ENCODE measurements at regions not wholly inside any gene's neighbourhood (a gene's known extent, or its start where the extent isn't known, plus 50 kb on each side); places are given as distances from the start of the nearest gene placed in this dataset.

- Histone ChIP-seq H4K8ac (ENCODE audit: low read depth, low read length) (no peak overlapping the region), H3K79me1 (ENCODE audit: low read length) (no peaks in the 10 kb centered on the region), H3K79me2 (ENCODE audit: control insufficient read depth, insufficient read depth, low read length, poor library complexity) (no peaks in the 10 kb centered on the region), H2AFZ (ENCODE audit: insufficient read depth, low read length, poor library complexity) (no peak overlapping the region), H2BK120ac (ENCODE audit: insufficient read depth, low read length, poor library complexity) (no peak overlapping the region), H3K9ac (ENCODE audit: low read length) (no peak overlapping the region), H3K4me3 (ENCODE audit: low read depth, low read length) (no peak overlapping the region), H2BK5ac (ENCODE audit: low read depth, low read length, poor library complexity) (no peak overlapping the region), H3K14ac (ENCODE audit: low read length) (no peak overlapping the region), H3K27me3 (ENCODE audit: insufficient read depth, low read length) (no peaks in the 10 kb centered on the region), H2AK5ac (ENCODE audit: low read length) (no peak overlapping the region), H3K36me3 (ENCODE audit: control insufficient read depth in 1 of 2, insufficient read depth in 2 of 2, low read length in 2 of 2) (no peaks in the 10 kb centered on the region), H3K9me3 (ENCODE audit: insufficient read depth, low read depth, low read length) (peaks cover 8% of the 10 kb centered on the region), H3K4me1 (ENCODE audit: control insufficient read depth in 1 of 2, insufficient read depth in 2 of 2, low read length in 2 of 2) (no peaks in the 10 kb centered on the region), H2BK12ac (ENCODE audit: low read length) (no peak overlapping the region), H3K4ac (ENCODE audit: low read depth, low read length) (no peak overlapping the region), H4K91ac (ENCODE audit: low read depth, low read length) (no peak overlapping the region), H3K23ac (ENCODE audit: low read length) (no peak overlapping the region), H3K27ac (ENCODE audit: low read depth, low read length) (no peak overlapping the region), H4K12ac (ENCODE audit: low read depth, low read length) (no peak overlapping the region), H3K4me2 (ENCODE audit: low read length) (no peak overlapping the region), H3K18ac (ENCODE audit: low read length) (no peak overlapping the region)
- DNase-seq: no peak
- no CpG with 5 or more reads among the region's 3 CpGs for WGBS (ENCODE audit: extremely low coverage, insufficient coverage, insufficient read length)
These were observed 541.9 kb upstream of the EEF2KMT start for GRCh38 chr16:5639531-5639930.

- H3K27me3 ChIP-seq (ENCODE audit: insufficient read depth, low read length): no peaks in the 10 kb centered on the region
- no CpG with 5 or more reads among the region's 2 CpGs for WGBS (ENCODE audit: extremely low coverage, insufficient coverage, insufficient read length)
- H4K12ac ChIP-seq (ENCODE audit: low read depth, low read length): no peak overlapping the region
These were observed 537.7 kb upstream of the EEF2KMT start for GRCh38 chr16:5635331-5635730.

DNA sequence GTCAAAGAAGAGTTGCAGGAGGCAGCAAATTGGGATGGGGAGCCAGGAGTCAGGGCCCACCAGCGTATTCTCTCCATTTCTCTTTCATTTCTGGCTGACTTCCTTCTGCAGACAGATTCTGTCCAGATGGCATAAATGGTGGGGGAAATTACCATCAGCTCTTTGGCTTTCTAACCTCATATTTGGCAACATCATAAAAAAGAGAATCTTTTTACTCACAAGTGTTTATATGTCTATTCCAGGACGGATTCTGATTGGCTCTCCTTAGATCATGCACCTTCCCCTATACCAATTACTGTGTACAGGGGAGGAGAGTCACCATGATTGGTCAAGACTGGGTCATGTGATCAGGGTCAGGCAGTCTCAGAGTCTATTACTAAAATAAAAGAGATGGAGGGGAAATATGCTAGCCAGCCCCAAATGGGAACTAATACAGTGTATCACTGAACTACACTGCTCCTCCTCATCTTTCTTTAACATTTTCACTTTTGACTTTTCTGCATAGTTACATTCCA, 537.1 kb upstream of the EEF2KMT start:
- Histone ChIP-seq H3K4ac (ENCODE audit: low read depth, low read length) (no peak overlapping the region), H4K91ac (ENCODE audit: low read depth, low read length) (no peak overlapping the region), H2BK5ac (ENCODE audit: low read depth, low read length, poor library complexity) (no peak overlapping the region), H2BK120ac (ENCODE audit: insufficient read depth, low read length, poor library complexity) (no peak overlapping the region), H3K23ac (ENCODE audit: low read length) (no peak overlapping the region), H4K12ac (ENCODE audit: low read depth, low read length) (no peak overlapping the region), H3K9me3 (ENCODE audit: insufficient read depth, low read depth, low read length) (peaks cover 2% of the 10 kb centered on the region), H4K8ac (ENCODE audit: low read depth, low read length) (no peak overlapping the region), H3K9ac (ENCODE audit: low read length) (no peak overlapping the region), H2BK12ac (ENCODE audit: low read length) (no peak overlapping the region), H3K18ac (ENCODE audit: low read length) (no peak overlapping the region), H3K27me3 (ENCODE audit: insufficient read depth, low read length) (no peaks in the 10 kb centered on the region), H3K27ac (ENCODE audit: low read depth, low read length) (no peak overlapping the region), H3K79me2 (ENCODE audit: control insufficient read depth, insufficient read depth, low read length, poor library complexity) (no peaks in the 10 kb centered on the region), H3K4me2 (ENCODE audit: low read length) (no peak overlapping the region), H2AFZ (ENCODE audit: insufficient read depth, low read length, poor library complexity) (no peak overlapping the region), H3K4me3 (ENCODE audit: low read depth, low read length) (no peak overlapping the region), H3K14ac (ENCODE audit: low read length) (no peak overlapping the region), H3K79me1 (ENCODE audit: low read length) (no peaks in the 10 kb centered on the region), H3K4me1 (ENCODE audit: control insufficient read depth in 1 of 2, insufficient read depth in 2 of 2, low read length in 2 of 2) (no peaks in the 10 kb centered on the region), H3K36me3 (ENCODE audit: control insufficient read depth in 1 of 2, insufficient read depth in 2 of 2, low read length in 2 of 2) (no peaks in the 10 kb centered on the region), H2AK5ac (ENCODE audit: low read length) (no peak overlapping the region)
- WGBS (ENCODE audit: extremely low coverage, insufficient coverage, insufficient read length): no CpG with 5 or more reads among the region's 2 CpGs
- no peak for DNase-seq

More at GRCh38 chr16:5635331-5635730, 537.7 kb upstream of the EEF2KMT start:
- Histone ChIP-seq H3K18ac (ENCODE audit: low read length) (no peak overlapping the region), H3K4me1 (ENCODE audit: control insufficient read depth in 1 of 2, insufficient read depth in 2 of 2, low read length in 2 of 2) (no peaks in the 10 kb centered on the region), H2BK5ac (ENCODE audit: low read depth, low read length, poor library complexity) (no peak overlapping the region), H3K79me1 (ENCODE audit: low read length) (no peaks in the 10 kb centered on the region), H2BK12ac (ENCODE audit: low read length) (no peak overlapping the region), H3K36me3 (ENCODE audit: control insufficient read depth in 1 of 2, insufficient read depth in 2 of 2, low read length in 2 of 2) (no peaks in the 10 kb centered on the region), H3K23ac (ENCODE audit: low read length) (no peak overlapping the region), H3K14ac (ENCODE audit: low read length) (no peak overlapping the region), H3K27ac (ENCODE audit: low read depth, low read length) (no peak overlapping the region), H3K9ac (ENCODE audit: low read length) (no peak overlapping the region), H3K4ac (ENCODE audit: low read depth, low read length) (no peak overlapping the region), H2AFZ (ENCODE audit: insufficient read depth, low read length, poor library complexity) (no peak overlapping the region), H2AK5ac (ENCODE audit: low read length) (no peak overlapping the region), H2BK120ac (ENCODE audit: insufficient read depth, low read length, poor library complexity) (no peak overlapping the region), H4K8ac (ENCODE audit: low read depth, low read length) (no peak overlapping the region), H3K4me3 (ENCODE audit: low read depth, low read length) (no peak overlapping the region), H3K4me2 (ENCODE audit: low read length) (no peak overlapping the region), H3K79me2 (ENCODE audit: control insufficient read depth, insufficient read depth, low read length, poor library complexity) (no peaks in the 10 kb centered on the region), H4K91ac (ENCODE audit: low read depth, low read length) (no peak overlapping the region), H3K9me3 (ENCODE audit: insufficient read depth, low read depth, low read length) (peaks cover 3% of the 10 kb centered on the region)
- DNase-seq: no peak

DNA sequence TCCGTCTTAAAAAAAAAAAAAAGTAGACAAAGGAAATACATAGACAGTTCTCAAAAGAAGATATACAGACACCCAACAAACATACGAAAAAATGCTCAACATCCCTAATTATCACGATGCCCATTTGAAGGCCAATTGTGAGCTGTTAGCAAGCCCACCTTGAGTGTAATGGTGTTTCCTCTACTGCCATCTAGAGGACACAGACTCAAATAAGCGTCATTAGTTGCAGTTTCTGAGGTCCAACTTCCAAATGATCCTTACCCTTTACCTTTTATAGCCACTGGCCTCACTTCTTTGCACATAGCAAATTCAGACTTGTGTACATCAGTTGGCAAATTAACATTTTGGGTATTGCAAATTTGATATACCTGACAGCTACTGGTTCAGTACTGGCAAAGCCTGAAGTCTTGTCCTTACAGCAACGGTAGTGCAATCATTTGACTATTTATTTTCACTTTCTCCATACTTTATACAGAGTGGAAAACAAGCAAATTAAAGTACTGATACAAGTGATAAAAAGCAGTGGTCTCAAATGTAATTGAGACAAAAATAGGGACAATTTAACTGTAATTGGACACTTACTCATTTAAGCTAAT, 536.3 kb upstream of the EEF2KMT start:
- no peaks in the 10 kb centered on the region for H3K79me1 ChIP-seq (ENCODE audit: low read length)
- H2BK12ac ChIP-seq (ENCODE audit: low read length): no peak overlapping the region
- H3K4me3 ChIP-seq (ENCODE audit: low read depth, low read length): no peak overlapping the region
- WGBS (ENCODE audit: extremely low coverage, insufficient coverage, insufficient read length): no CpG with 5 or more reads among the region's 5 CpGs
- no peaks in the 10 kb centered on the region for H3K27me3 ChIP-seq (ENCODE audit: insufficient read depth, low read length)
- no peak overlapping the region for H3K9ac ChIP-seq (ENCODE audit: low read length)
- H3K4me1 ChIP-seq (ENCODE audit: control insufficient read depth in 1 of 2, insufficient read depth in 2 of 2, low read length in 2 of 2): no peaks in the 10 kb centered on the region
- H3K4ac ChIP-seq (ENCODE audit: low read depth, low read length): no peak overlapping the region
- H3K4me2 ChIP-seq (ENCODE audit: low read length): no peak overlapping the region
- no peak overlapping the region for H4K12ac ChIP-seq (ENCODE audit: low read depth, low read length)
- H3K27ac ChIP-seq (ENCODE audit: low read depth, low read length): no peak overlapping the region
- no peak overlapping the region for H2AFZ ChIP-seq (ENCODE audit: insufficient read depth, low read length, poor library complexity)
- DNase-seq: peak in 1 of 2 donors; percentile 30
- no peak overlapping the region for H2BK5ac ChIP-seq (ENCODE audit: low read depth, low read length, poor library complexity)
- H3K36me3 ChIP-seq (ENCODE audit: control insufficient read depth in 1 of 2, insufficient read depth in 2 of 2, low read length in 2 of 2): no peaks in the 10 kb centered on the region
- peaks cover 2% of the 10 kb centered on the region for H3K9me3 ChIP-seq (ENCODE audit: insufficient read depth, low read depth, low read length)
- no peak overlapping the region for H3K23ac ChIP-seq (ENCODE audit: low read length)
- H3K79me2 ChIP-seq (ENCODE audit: control insufficient read depth, insufficient read depth, low read length, poor library complexity): no peaks in the 10 kb centered on the region
- H3K18ac ChIP-seq (ENCODE audit: low read length): no peak overlapping the region
- H2AK5ac ChIP-seq (ENCODE audit: low read length): no peak overlapping the region
- H2BK120ac ChIP-seq (ENCODE audit: insufficient read depth, low read length, poor library complexity): no peak overlapping the region
- no peak overlapping the region for H4K8ac ChIP-seq (ENCODE audit: low read depth, low read length)
- no peak overlapping the region for H4K91ac ChIP-seq (ENCODE audit: low read depth, low read length)
- no peak overlapping the region for H3K14ac ChIP-seq (ENCODE audit: low read length)
